GM12878 (cell line): ENCODE measurements at regions not wholly inside any gene's neighbourhood (a gene's known extent, or its start where the extent isn't known, plus 50 kb on each side); places are given as distances from the start of the nearest gene placed in this dataset.

Experiments
- ATAC-seq: fragments of 200-7000 bp; cut with Tn5 transposase; 3 replicates; pipeline ENCODE4 v1.9.1; 2020; ENCODE audit warnings: mild to moderate bottlenecking, moderate library complexity
- BruUV-seq: library from RNA; stranded (reverse); fragments of 400-500 nt; replicated peaks from 2 replicates; lab custom pipeline; 2021; lab: Mats Ljungman, UMichigan
- CTCF ChIA-PET: fragments of 300-600 bp; sonication (Branson Sonifier 250); formaldehyde crosslinking; extraction: SDS; loops from one replicate; lab custom pipeline; 2021; ENCODE audit warnings: inconsistent platforms; lab: Yijun Ruan, JAX
- POLR2A ChIA-PET: fragments of 350-600 bp; formaldehyde crosslinking; extraction: SDS; loops from one replicate; lab custom pipeline; 2021; ENCODE audit warnings: inconsistent platforms; lab: Charles Lee
- RAD21 ChIA-PET: fragments of 300-600 bp; sonication (Branson Sonifier 250); formaldehyde crosslinking; loops from one replicate; lab custom pipeline; 2023; ENCODE audit warnings: antibody characterized with exemption; ENCODE audit not compliant: unreplicated experiment; lab: Charles Lee
- SMC1A ChIA-PET: fragments of 300-600 bp; sonication (Branson Sonifier 250); formaldehyde crosslinking; loops from one replicate; lab custom pipeline; 2023; ENCODE audit not compliant: unreplicated experiment, uncharacterized antibody; lab: Charles Lee
- DNase-seq: peaks from one replicate; pipeline ENCODE4 v3.0.0-alpha.2; 2011; ENCODE audit warnings: low read depth, low spot score
- FAIRE-seq: peaks from 3 replicates; lab custom pipeline; 2011; peaks lifted over from hg19 to GRCh38; lab: Jason Lieb, UNC
- H2AFZ ChIP-seq: 2 replicates; pipeline ENCODE4 v1.6.0; 2011; ENCODE audit warnings: low read depth, low read length, control low read depth; ENCODE audit not compliant: control insufficient read depth
- H3K27ac ChIP-seq: 2 replicates; pipeline ENCODE4 v1.5.1; 2011; ENCODE audit warnings: control low read depth; ENCODE audit not compliant: control insufficient read depth, insufficient read depth
- H3K27me3 ChIP-seq, 2 experiments: replicated peaks in 1 of 2; 2 replicates each; pipeline versions ENCODE4 v1.6.0 to v1.6.1; 2011; ENCODE audit warnings: low read length in 1 of 2; ENCODE audit not compliant: control insufficient read depth in 2 of 2, insufficient read depth in 2 of 2
- H3K36me3 ChIP-seq, 2 experiments: 2 replicates each; pipeline ENCODE4 v1.5.1; 2011; ENCODE audit warnings: low read length in 1 of 2; ENCODE audit not compliant: control insufficient read depth in 2 of 2, insufficient read depth in 2 of 2
- H3K4me1 ChIP-seq: 2 replicates; pipeline ENCODE4 v1.6.1; 2011; ENCODE audit warnings: mild to moderate bottlenecking, low read length, moderate library complexity, mixed read lengths; ENCODE audit not compliant: control insufficient read depth, insufficient read depth
- H3K4me2 ChIP-seq: 2 replicates; pipeline ENCODE4 v1.6.0; 2011; ENCODE audit warnings: control low read depth; ENCODE audit not compliant: control insufficient read depth, insufficient read depth
- H3K4me3 ChIP-seq: fragments of 200-600 bp; sonication (generic); 2 replicates; pipeline ENCODE4 v1.5.1; 2016
- H3K79me2 ChIP-seq: 2 replicates; pipeline ENCODE4 v1.6.0; 2011; ENCODE audit warnings: low read length; ENCODE audit not compliant: control insufficient read depth, insufficient read depth
- H3K9ac ChIP-seq: 2 replicates; pipeline ENCODE4 v1.8.0; 2011; ENCODE audit warnings: low read length, control low read depth, mixed read lengths; ENCODE audit not compliant: control insufficient read depth, insufficient read depth
- H3K9me3 ChIP-seq: replicated peaks from 3 replicates; pipeline ENCODE4 v1.5.1; 2011; ENCODE audit warnings: mild to moderate bottlenecking, low read length; ENCODE audit not compliant: control insufficient read depth, insufficient read depth
- H4K20me1 ChIP-seq: 2 replicates; pipeline ENCODE4 v1.6.0; 2011; ENCODE audit not compliant: control insufficient read depth, insufficient read depth
- HCFC1 ChIP-seq: fragments of 150-350 bp; IDR thresholded peaks from 2 replicates; pipeline ENCODE4 v1.6.1; 2014; ENCODE audit warnings: low read length
- HDAC2 ChIP-seq: fragments of 200-600 bp; sonication (generic); IDR thresholded peaks from 2 replicates; pipeline ENCODE4 v1.6.1; 2017
- IKZF1 ChIP-seq: fragments of 450-650 bp; conservative IDR thresholded peaks from 2 replicates; pipeline ENCODE4 v1.6.1; 2017; ENCODE audit warnings: antibody characterized with exemption, mild to moderate bottlenecking
- NFXL1 ChIP-seq: fragments of 450-650 bp; IDR thresholded peaks from 2 replicates; pipeline ENCODE4 v1.6.1; 2017; ENCODE audit warnings: antibody characterized with exemption, mild to moderate bottlenecking, borderline replicate concordance
- POLR2AphosphoS5 ChIP-seq: IDR thresholded peaks from 2 replicates; pipeline ENCODE4 v1.6.1; 2011; ENCODE audit warnings: mild to moderate bottlenecking, low read length, inconsistent platforms
- RB1 ChIP-seq: fragments of 450-650 bp; formaldehyde crosslinking; IDR thresholded peaks from 2 replicates; pipeline ENCODE4 v1.6.1; 2017; ENCODE audit warnings: mild to moderate bottlenecking, borderline replicate concordance
- RCOR1 ChIP-seq: conservative IDR thresholded peaks from 2 replicates; pipeline ENCODE4 v1.6.1; 2012; ENCODE audit warnings: low read depth, low read length, improper control_type of control experiment
- SIN3A ChIP-seq: IDR thresholded peaks from 2 replicates; pipeline ENCODE4 v1.6.1; 2012; ENCODE audit warnings: low read depth, low read length, improper control_type of control experiment
- SPI1 ChIP-seq: IDR thresholded peaks from 2 replicates; pipeline ENCODE4 v1.6.1; 2011; ENCODE audit warnings: low read depth, mild to moderate bottlenecking, low read length, moderate library complexity, borderline replicate concordance; ENCODE audit not compliant: insufficient read depth
- WGBS: methylation state at CpG from one replicate; pipeline ENCODE4 v1.1.6; 2016; ENCODE audit warnings: low lambda C conversion rate; ENCODE audit not compliant: insufficient replicate concordance, insufficient coverage; ENCODE audit errors: missing lambda C conversion rate; 5-methylcytosine and 5-hydroxymethylcytosine counted together
- in situ Hi-C: fragments of 300-500 bp; cut with MboI; formaldehyde crosslinking; loops from 9 replicates; pipeline ENCODE4 v1.14.3; 2018; ENCODE audit warnings: mixed read lengths
- intact Hi-C: fragments of 100-400 bp; cut with micrococcal nuclease; formaldehyde crosslinking; loops from one replicate; pipeline ENCODE4 v1.14.2; 2022; ENCODE audit not compliant: unreplicated experiment
- TF ChIP-seq, protein P1 (sequence below): IDR thresholded peaks from 2 replicates; pipeline ENCODE4 v1.6.1; 2012; ENCODE audit warnings: low read length, inconsistent platforms

DNA sequence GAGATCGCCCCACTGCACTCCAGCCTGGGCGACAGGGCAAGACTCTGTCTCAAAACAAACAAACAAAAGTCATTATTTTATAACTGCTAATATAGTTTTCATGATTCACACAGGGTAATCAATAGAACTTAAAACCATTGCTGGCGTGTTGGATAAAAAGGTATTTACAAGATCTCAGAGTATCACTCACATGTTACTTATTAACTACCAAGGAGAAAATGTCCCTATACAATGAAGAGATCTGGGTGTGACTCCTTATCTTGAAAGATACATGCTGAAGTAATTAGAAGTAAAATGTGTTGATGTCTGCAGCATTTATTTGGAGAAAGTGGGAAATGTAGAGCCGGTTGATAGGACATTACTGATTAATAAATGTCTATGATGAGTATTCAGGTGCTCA lies 57.3 kb upstream of the PIK3C2G start:
- no peak for FAIRE-seq
- in situ Hi-C loops, result no loop called here
- no peaks in the 10 kb centered on the region for H3K27me3 ChIP-seq
- no TSS peak for BruUV-seq
- ATAC-seq, result no peak
- no peak for DNase-seq
- ChIA-PET RAD21 (no interaction called here), POLR2A (no interaction called here), SMC1A (no interaction called here), CTCF (no interaction called here)
- H4K20me1 ChIP-seq, result no peaks in the 10 kb centered on the region
- H3K9ac ChIP-seq, result no peak overlapping the region
- no peaks in the 10 kb centered on the region for H3K4me1 ChIP-seq
- H3K4me2 ChIP-seq, result no peak overlapping the region
- TF ChIP-seq SIN3A, result no peak
- TF ChIP-seq POLR2AphosphoS5, result no peak
- no peak for TF ChIP-seq HCFC1
- TF ChIP-seq, protein P1, sequence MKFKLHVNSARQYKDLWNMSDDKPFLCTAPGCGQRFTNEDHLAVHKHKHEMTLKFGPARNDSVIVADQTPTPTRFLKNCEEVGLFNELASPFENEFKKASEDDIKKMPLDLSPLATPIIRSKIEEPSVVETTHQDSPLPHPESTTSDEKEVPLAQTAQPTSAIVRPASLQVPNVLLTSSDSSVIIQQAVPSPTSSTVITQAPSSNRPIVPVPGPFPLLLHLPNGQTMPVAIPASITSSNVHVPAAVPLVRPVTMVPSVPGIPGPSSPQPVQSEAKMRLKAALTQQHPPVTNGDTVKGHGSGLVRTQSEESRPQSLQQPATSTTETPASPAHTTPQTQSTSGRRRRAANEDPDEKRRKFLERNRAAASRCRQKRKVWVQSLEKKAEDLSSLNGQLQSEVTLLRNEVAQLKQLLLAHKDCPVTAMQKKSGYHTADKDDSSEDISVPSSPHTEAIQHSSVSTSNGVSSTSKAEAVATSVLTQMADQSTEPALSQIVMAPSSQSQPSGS, result no peak
- TF ChIP-seq RB1, result no peak
- no peak for TF ChIP-seq RCOR1
- no peak overlapping the region for H2AFZ ChIP-seq
- H3K79me2 ChIP-seq, result no peaks in the 10 kb centered on the region
- no peaks in the 10 kb centered on the region for H3K36me3 ChIP-seq
- no peak overlapping the region for H3K4me3 ChIP-seq
- intact Hi-C loops, result no loop called here
- no peak overlapping the region for H3K27ac ChIP-seq
- H3K9me3 ChIP-seq, result no peaks in the 10 kb centered on the region
- 50% methylated on average over 4 of the region's 4 CpGs for WGBS

DNA sequence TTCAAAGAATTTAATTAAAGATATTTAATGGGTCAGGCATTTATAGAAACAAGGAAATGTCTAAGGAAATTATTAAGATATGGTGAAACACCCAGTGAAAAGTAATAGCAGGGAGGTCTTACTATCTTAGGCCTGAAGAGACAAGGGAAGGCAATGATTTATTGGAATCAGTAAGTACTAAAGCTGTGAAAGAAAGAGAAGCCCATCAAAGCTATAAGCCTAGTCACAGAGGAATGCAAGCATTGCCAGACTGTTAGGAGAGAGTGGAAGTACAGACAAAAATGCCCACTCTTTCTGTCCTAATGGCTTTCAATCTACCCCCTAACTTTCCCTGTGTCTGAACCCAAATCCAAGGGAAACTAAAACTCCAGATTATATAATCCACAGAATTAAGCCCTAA lies 69.2 kb upstream of the PIK3C2G start:
- TF ChIP-seq HDAC2 (no peak), SPI1 (no peak), IKZF1 (no peak), NFXL1 (no peak)
- TF ChIP-seq, all 136 proteins: peak for 0
- ChIA-PET POLR2A (no interaction called here), SMC1A (no interaction called here), RAD21 (no interaction called here), CTCF (no interaction called here)
- FAIRE-seq (no peak), DNase-seq (no peak), ATAC-seq (no peak)
- no TSS peak for BruUV-seq
- Histone ChIP-seq H2AFZ (no peak overlapping the region), H3K27me3 (no peaks in the 10 kb centered on the region), H3K9me3 (no peaks in the 10 kb centered on the region), H3K27ac (no peak overlapping the region), H3K4me2 (no peak overlapping the region), H3K4me3 (no peak overlapping the region), H3K4me1 (no peaks in the 10 kb centered on the region), H3K79me2 (no peaks in the 10 kb centered on the region), H3K36me3 (no peaks in the 10 kb centered on the region), H4K20me1 (no peaks in the 10 kb centered on the region), H3K9ac (no peak overlapping the region)
- intact Hi-C loops, result no loop called here
- in situ Hi-C loops, result no loop called here
